GM23338 (cell line): ENCODE measurements at regions not wholly inside any gene's neighbourhood (a gene's known extent, or its start where the extent isn't known, plus 50 kb on each side); places are given as distances from the start of the nearest gene placed in this dataset.

ENCODE experiments used
- CREB1 ChIP-seq: fragments of 250-450 bp; sonication (Bioruptor Pico); IDR thresholded peaks from 2 replicates; pipeline ENCODE4 v1.5.0; 2020; ENCODE audit warnings: low read depth, mild to moderate bottlenecking, moderate library complexity
- EZH2 ChIP-seq: fragments of 200-600 bp; sonication (generic); IDR thresholded peaks from one replicate; pipeline ENCODE4 v1.8.0; 2017; ENCODE audit warnings: antibody characterized with exemption, mild to moderate bottlenecking, low read depth; ENCODE audit not compliant: unreplicated experiment
- EZH2phosphoT487 ChIP-seq: fragments of 200-600 bp; sonication (generic); IDR thresholded peaks from one replicate; pipeline ENCODE4 v1.8.1; 2018; ENCODE audit warnings: antibody characterized with exemption; ENCODE audit not compliant: unreplicated experiment
- JUNB ChIP-seq: IDR thresholded peaks from one replicate; pipeline ENCODE4 v1.6.1; 2016; ENCODE audit warnings: antibody characterized with exemption; ENCODE audit not compliant: unreplicated experiment
- POLR2AphosphoS5 ChIP-seq: IDR thresholded peaks from 2 replicates; pipeline ENCODE4 v1.6.1; 2016; ENCODE audit warnings: antibody characterized with exemption, low read depth
- STAT1 ChIP-seq: IDR thresholded peaks from one replicate; pipeline ENCODE4 v1.6.1; 2016; ENCODE audit warnings: antibody characterized with exemption; ENCODE audit not compliant: unreplicated experiment
- ZNF114 ChIP-seq: fragments of 250-450 bp; sonication (Bioruptor Pico); IDR thresholded peaks from 2 replicates; pipeline ENCODE4 v1.5.0; 2020; ENCODE audit warnings: mild to moderate bottlenecking, moderate library complexity
- TF ChIP-seq, protein P1 (sequence below), 2 experiments: fragments of 200-600 bp in 1 of 2; sonication (generic) in 1 of 2; conservative IDR thresholded peaks; 2 replicates each; pipeline versions ENCODE4 v1.5.1 to v1.6.1; 2016 to 2017; ENCODE audit warnings: antibody characterized with exemption in 2 of 2, low read depth in 2 of 2, mild to moderate bottlenecking in 2 of 2, moderate library complexity in 1 of 2
- TF ChIP-seq, protein P2 (sequence below): IDR thresholded peaks from one replicate; pipeline ENCODE4 v1.6.1; 2018; ENCODE audit warnings: antibody characterized with exemption; ENCODE audit not compliant: unreplicated experiment

- TF ChIP-seq, protein P1, sequence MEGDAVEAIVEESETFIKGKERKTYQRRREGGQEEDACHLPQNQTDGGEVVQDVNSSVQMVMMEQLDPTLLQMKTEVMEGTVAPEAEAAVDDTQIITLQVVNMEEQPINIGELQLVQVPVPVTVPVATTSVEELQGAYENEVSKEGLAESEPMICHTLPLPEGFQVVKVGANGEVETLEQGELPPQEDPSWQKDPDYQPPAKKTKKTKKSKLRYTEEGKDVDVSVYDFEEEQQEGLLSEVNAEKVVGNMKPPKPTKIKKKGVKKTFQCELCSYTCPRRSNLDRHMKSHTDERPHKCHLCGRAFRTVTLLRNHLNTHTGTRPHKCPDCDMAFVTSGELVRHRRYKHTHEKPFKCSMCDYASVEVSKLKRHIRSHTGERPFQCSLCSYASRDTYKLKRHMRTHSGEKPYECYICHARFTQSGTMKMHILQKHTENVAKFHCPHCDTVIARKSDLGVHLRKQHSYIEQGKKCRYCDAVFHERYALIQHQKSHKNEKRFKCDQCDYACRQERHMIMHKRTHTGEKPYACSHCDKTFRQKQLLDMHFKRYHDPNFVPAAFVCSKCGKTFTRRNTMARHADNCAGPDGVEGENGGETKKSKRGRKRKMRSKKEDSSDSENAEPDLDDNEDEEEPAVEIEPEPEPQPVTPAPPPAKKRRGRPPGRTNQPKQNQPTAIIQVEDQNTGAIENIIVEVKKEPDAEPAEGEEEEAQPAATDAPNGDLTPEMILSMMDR (conservative IDR thresholded peaks at IDR 0.05; ENCODE audit: low read depth in 2 of 2): no peak
- TF ChIP-seq POLR2AphosphoS5: no peak
- TF ChIP-seq, protein P2, sequence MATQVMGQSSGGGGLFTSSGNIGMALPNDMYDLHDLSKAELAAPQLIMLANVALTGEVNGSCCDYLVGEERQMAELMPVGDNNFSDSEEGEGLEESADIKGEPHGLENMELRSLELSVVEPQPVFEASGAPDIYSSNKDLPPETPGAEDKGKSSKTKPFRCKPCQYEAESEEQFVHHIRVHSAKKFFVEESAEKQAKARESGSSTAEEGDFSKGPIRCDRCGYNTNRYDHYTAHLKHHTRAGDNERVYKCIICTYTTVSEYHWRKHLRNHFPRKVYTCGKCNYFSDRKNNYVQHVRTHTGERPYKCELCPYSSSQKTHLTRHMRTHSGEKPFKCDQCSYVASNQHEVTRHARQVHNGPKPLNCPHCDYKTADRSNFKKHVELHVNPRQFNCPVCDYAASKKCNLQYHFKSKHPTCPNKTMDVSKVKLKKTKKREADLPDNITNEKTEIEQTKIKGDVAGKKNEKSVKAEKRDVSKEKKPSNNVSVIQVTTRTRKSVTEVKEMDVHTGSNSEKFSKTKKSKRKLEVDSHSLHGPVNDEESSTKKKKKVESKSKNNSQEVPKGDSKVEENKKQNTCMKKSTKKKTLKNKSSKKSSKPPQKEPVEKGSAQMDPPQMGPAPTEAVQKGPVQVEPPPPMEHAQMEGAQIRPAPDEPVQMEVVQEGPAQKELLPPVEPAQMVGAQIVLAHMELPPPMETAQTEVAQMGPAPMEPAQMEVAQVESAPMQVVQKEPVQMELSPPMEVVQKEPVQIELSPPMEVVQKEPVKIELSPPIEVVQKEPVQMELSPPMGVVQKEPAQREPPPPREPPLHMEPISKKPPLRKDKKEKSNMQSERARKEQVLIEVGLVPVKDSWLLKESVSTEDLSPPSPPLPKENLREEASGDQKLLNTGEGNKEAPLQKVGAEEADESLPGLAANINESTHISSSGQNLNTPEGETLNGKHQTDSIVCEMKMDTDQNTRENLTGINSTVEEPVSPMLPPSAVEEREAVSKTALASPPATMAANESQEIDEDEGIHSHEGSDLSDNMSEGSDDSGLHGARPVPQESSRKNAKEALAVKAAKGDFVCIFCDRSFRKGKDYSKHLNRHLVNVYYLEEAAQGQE: no peak
- TF ChIP-seq CREB1 (CRISPR knock-in tag): no peak
- no peak for TF ChIP-seq JUNB
- no peak for TF ChIP-seq EZH2phosphoT487
- TF ChIP-seq EZH2: no peak
- TF ChIP-seq ZNF114 (CRISPR knock-in tag): no peak
- TF ChIP-seq STAT1: no peak
These were observed 441.7 kb downstream of the TBL1XR1 start for GRCh38 chr3:176755552-176755951.
